B cell (primary cell): ENCODE measurements at regions not wholly inside any gene's neighbourhood (a gene's known extent, or its start where the extent isn't known, plus 50 kb on each side); places are given as distances from the start of the nearest gene placed in this dataset.

Experiments
- ATAC-seq: fragments of 200-7000 bp; cut with Tn5 transposase; one replicate; pipeline ENCODE4 v1.10.0; 2021; ENCODE audit warnings: low read depth, mild to moderate bottlenecking, moderate number of reproducible peaks, moderate library complexity
- CTCF ChIA-PET: fragments of 350-600 bp; sonication (Branson Sonifier 250); formaldehyde crosslinking; loops from one replicate; lab custom pipeline; 2021; ENCODE audit warnings: antibody characterized with exemption, inconsistent platforms; lab: Charles Lee
- POLR2A ChIA-PET: fragments of 350-600 bp; sonication (Branson Sonifier 250); formaldehyde crosslinking; loops from one replicate; lab custom pipeline; 2021; ENCODE audit warnings: antibody characterized with exemption; lab: Charles Lee
- DNase-seq: peaks from one replicate; pipeline ENCODE4 v3.0.0; 2013
- H2AFZ ChIP-seq: 2 replicates; pipeline ENCODE4 v1.6.1; 2012; ENCODE audit warnings: mild to moderate bottlenecking, low read depth, low read length; ENCODE audit not compliant: insufficient read depth, poor library complexity, severe bottlenecking
- H3K27ac ChIP-seq, 2 donors: 1 replicate in 1 of 2; 2 replicates in 1 of 2; pipeline ENCODE4 v1.5.1; 2012 to 2013; ENCODE audit warnings: low read length in 2 of 2, mild to moderate bottlenecking in 2 of 2, moderate library complexity in 1 of 2
- H3K27me3 ChIP-seq, 4 experiments: fragments of 200-600 bp in 1 of 4; sonication (generic) in 1 of 4; replicated peaks in 1 of 4; 1 replicate in 2 of 4; 2 replicates in 2 of 4; pipeline versions ENCODE4 v1.6.1 to v1.7.0; 2013 to 2016; ENCODE audit warnings: low read length in 3 of 4, mild to moderate bottlenecking in 2 of 4, mixed read lengths in 1 of 4, moderate library complexity in 1 of 4; ENCODE audit not compliant: insufficient read depth in 4 of 4, control insufficient read depth in 3 of 4; ENCODE audit errors: control extremely low read depth in 1 of 4
- H3K36me3 ChIP-seq, 2 experiments: replicated peaks in 1 of 2; 1 replicate in 1 of 2; 2 replicates in 1 of 2; pipeline versions ENCODE4 v1.6.1 to v1.7.1; 2013; ENCODE audit warnings: low read length in 1 of 2; ENCODE audit not compliant: insufficient read depth in 2 of 2, control insufficient read depth in 1 of 2; ENCODE audit errors: control extremely low read depth in 1 of 2, extremely low read depth in 1 of 2
- H3K4me1 ChIP-seq, 2 donors: fragments of 200-600 bp in 1 of 2; sonication (generic) in 1 of 2; 1 replicate in 1 of 2; 2 replicates in 1 of 2; pipeline versions ENCODE4 v1.5.1 to v1.6.1; 2013 to 2017; ENCODE audit warnings: low read length in 2 of 2; ENCODE audit not compliant: control insufficient read depth in 2 of 2, insufficient read depth in 2 of 2
- H3K4me2 ChIP-seq: replicated peaks from 2 replicates; pipeline ENCODE3; 2012; ENCODE audit warnings: mild to moderate bottlenecking, low read depth, low read length; ENCODE audit not compliant: poor library complexity, severe bottlenecking
- H3K4me3 ChIP-seq, 5 experiments: fragments of 200-600 bp in 1 of 5; sonication (generic) in 1 of 5; 1 replicate in 3 of 5; 2 replicates in 2 of 5; pipeline versions ENCODE4 v1.5.1 to v1.7.0; 2011 to 2016; ENCODE audit warnings: low read length in 4 of 5, mild to moderate bottlenecking in 4 of 5, low read depth in 2 of 5, control low read depth in 1 of 5, moderate library complexity in 1 of 5; ENCODE audit not compliant: insufficient read depth in 1 of 5; ENCODE audit errors: control extremely low read depth in 1 of 5, extremely low read depth in 1 of 5
- H3K79me2 ChIP-seq: fragments of 200-600 bp; sonication (generic); one replicate; pipeline ENCODE4 v1.6.0; 2016; ENCODE audit warnings: low read length; ENCODE audit not compliant: control insufficient read depth, insufficient read depth
- H3K9ac ChIP-seq: fragments of 200-600 bp; sonication (generic); 2 replicates; pipeline ENCODE4 v1.6.1; 2017; ENCODE audit warnings: mild to moderate bottlenecking, low read length, moderate library complexity
- H3K9me3 ChIP-seq, 3 donors: one replicate each; pipeline versions ENCODE4 v1.6.1 to v1.7.1; 2013; ENCODE audit warnings: low read length in 2 of 3; ENCODE audit not compliant: control insufficient read depth in 2 of 3, insufficient read depth in 1 of 3; ENCODE audit errors: control extremely low read depth in 1 of 3
- H4K20me1 ChIP-seq: 2 replicates; pipeline ENCODE4 v1.6.0; 2012; ENCODE audit warnings: mild to moderate bottlenecking, low read length; ENCODE audit not compliant: insufficient read depth, control insufficient read depth, poor library complexity, severe bottlenecking
- H3K27ac Mint-ChIP-seq: one replicate; pipeline ENCODE4 v1.8.0; 2021; ENCODE audit warnings: mixed read lengths
- H3K27me3 Mint-ChIP-seq: one replicate; pipeline ENCODE4 v1.8.0; 2021; ENCODE audit warnings: mixed read lengths
- H3K4me1 Mint-ChIP-seq: one replicate; pipeline ENCODE4 v1.8.0; 2021; ENCODE audit warnings: mixed read lengths
- H3K4me3 Mint-ChIP-seq: one replicate; pipeline ENCODE4 v1.8.0; 2021; ENCODE audit warnings: mixed read lengths
- H3K9me3 Mint-ChIP-seq: one replicate; pipeline ENCODE4 v1.8.0; 2022; ENCODE audit warnings: mixed read lengths; ENCODE audit not compliant: insufficient read depth
- CTCF ChIP-seq: fragments of 200-600 bp; IDR thresholded peaks from one replicate; pipeline ENCODE4 v1.8.0; 2022; ENCODE audit warnings: antibody characterized with exemption, mild to moderate bottlenecking
- EZH2 ChIP-seq: IDR thresholded peaks from 2 replicates; pipeline ENCODE4 v1.6.1; 2012; ENCODE audit warnings: borderline replicate concordance, low read depth, mild to moderate bottlenecking, moderate library complexity, low read length; ENCODE audit not compliant: insufficient read depth, poor library complexity, severe bottlenecking
- WGBS: methylation state at CpG from one replicate; pipeline ENCODE4 v1.1.5; 2013; ENCODE audit warnings: missing lambda C conversion rate; ENCODE audit not compliant: insufficient coverage; 5-methylcytosine and 5-hydroxymethylcytosine counted together
- intact Hi-C: fragments of 100-400 bp; cut with micrococcal nuclease; formaldehyde crosslinking; loops from one replicate; pipeline ENCODE4 v1.10.0; 2022

- H4K20me1 ChIP-seq, result no peaks in the 10 kb centered on the region
- no peaks in the 10 kb centered on the region for H3K27me3 Mint-ChIP-seq
- no peak overlapping the region for H3K4me3 Mint-ChIP-seq
- H3K9ac ChIP-seq, result no peak overlapping the region
- ChIA-PET CTCF (no interaction called here), POLR2A (no interaction called here)
- TF ChIP-seq EZH2, result no peak
- TF ChIP-seq CTCF, result no peak
- no peak overlapping the region for H3K4me2 ChIP-seq
- no peaks in the 10 kb centered on the region for H3K9me3 ChIP-seq
- no peak overlapping the region for H2AFZ ChIP-seq
- 97% methylated on average over 3 of the region's 4 CpGs for WGBS
- DNase-seq (no peak), ATAC-seq (no peak)
- no peaks in the 10 kb centered on the region for H3K79me2 ChIP-seq
- no peaks in the 10 kb centered on the region for H3K9me3 Mint-ChIP-seq
- H3K4me1 ChIP-seq, result no peaks in the 10 kb centered on the region
- H3K4me3 ChIP-seq, result no peak overlapping the region
- no peak overlapping the region for H3K27ac ChIP-seq
- no peaks in the 10 kb centered on the region for H3K36me3 ChIP-seq
- no peaks in the 10 kb centered on the region for H3K4me1 Mint-ChIP-seq
- intact Hi-C loops, result no loop called here
- no peak overlapping the region for H3K27ac Mint-ChIP-seq
- H3K27me3 ChIP-seq, result no peaks in the 10 kb centered on the region
These were observed 179.6 kb upstream of the MIR17HG start for GRCh38 chr13:91167706-91168385.

DNA sequence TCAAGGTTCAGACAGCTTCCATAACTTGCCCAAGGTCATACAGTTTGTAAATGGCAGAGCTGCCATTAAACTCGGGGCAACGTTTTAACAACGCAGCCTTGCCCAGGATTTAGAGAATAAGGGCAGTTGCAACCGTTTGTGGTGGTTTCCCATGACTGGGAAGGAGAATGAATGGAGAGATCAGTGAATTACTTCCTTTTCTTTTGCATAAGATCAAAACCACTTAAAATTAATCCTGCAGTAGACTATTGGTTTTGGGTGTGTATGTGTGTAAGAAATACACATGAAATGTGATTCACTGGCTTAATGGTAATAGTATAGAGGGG is 179.1 kb upstream of the MIR17HG start:
- no peaks in the 10 kb centered on the region for H4K20me1 ChIP-seq
- H3K4me2 ChIP-seq, result no peak overlapping the region
- H2AFZ ChIP-seq, result no peak overlapping the region
- ATAC-seq, result no peak
- no peak overlapping the region for H3K4me3 ChIP-seq
- intact Hi-C loops, result no loop called here
- no peaks in the 10 kb centered on the region for H3K4me1 ChIP-seq
- H3K27me3 ChIP-seq, result no peaks in the 10 kb centered on the region
- H3K79me2 ChIP-seq, result no peaks in the 10 kb centered on the region
- POLR2A ChIA-PET, result no interaction called here
- no peaks in the 10 kb centered on the region for H3K36me3 ChIP-seq
- WGBS, result 5% methylated on average over 3 of the region's 4 CpGs
- H3K4me1 Mint-ChIP-seq, result no peaks in the 10 kb centered on the region
- no peaks in the 10 kb centered on the region for H3K27me3 Mint-ChIP-seq
- no peak overlapping the region for H3K27ac Mint-ChIP-seq
- H3K9me3 Mint-ChIP-seq, result no peaks in the 10 kb centered on the region
- no peak overlapping the region for H3K9ac ChIP-seq
- no peak for DNase-seq
- no peak for TF ChIP-seq EZH2
- no peak for TF ChIP-seq CTCF
- CTCF ChIA-PET, result no interaction called here
- H3K4me3 Mint-ChIP-seq, result no peak overlapping the region
- H3K9me3 ChIP-seq, result no peaks in the 10 kb centered on the region
- no peak overlapping the region for H3K27ac ChIP-seq
